B cell (primary cell): ENCODE measurements at regions not wholly inside any gene's neighbourhood (a gene's known extent, or its start where the extent isn't known, plus 50 kb on each side); places are given as distances from the start of the nearest gene placed in this dataset.

Experiments
- EZH2 ChIP-seq: IDR thresholded peaks from 2 replicates; pipeline ENCODE4 v1.6.1; 2012; ENCODE audit warnings: borderline replicate concordance, low read depth, mild to moderate bottlenecking, moderate library complexity, low read length; ENCODE audit not compliant: insufficient read depth, poor library complexity, severe bottlenecking
- TF ChIP-seq, protein P1 (sequence below): fragments of 200-600 bp; IDR thresholded peaks from one replicate; pipeline ENCODE4 v1.8.0; 2022; ENCODE audit warnings: antibody characterized with exemption, mild to moderate bottlenecking

DNA sequence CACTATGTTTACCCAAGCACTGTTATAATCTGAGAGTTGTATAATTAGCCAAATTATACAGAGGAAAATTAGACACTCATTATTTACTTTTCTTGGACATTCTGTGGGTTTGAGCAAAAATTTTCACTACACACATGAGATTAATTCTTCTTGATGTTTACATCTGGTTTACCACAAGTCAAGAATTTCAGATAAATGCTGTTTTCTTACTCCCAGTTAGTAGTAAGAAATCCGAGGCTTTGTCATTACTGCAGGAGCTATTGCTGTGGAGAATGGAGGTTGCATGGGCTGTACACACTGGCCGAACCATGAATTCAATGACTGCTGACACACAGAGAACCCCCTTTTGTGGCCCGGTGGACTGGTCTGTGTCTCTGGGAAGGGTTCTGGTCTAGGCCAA is 207.7 kb upstream of the CFAP20DC start:
- TF ChIP-seq, protein P1, sequence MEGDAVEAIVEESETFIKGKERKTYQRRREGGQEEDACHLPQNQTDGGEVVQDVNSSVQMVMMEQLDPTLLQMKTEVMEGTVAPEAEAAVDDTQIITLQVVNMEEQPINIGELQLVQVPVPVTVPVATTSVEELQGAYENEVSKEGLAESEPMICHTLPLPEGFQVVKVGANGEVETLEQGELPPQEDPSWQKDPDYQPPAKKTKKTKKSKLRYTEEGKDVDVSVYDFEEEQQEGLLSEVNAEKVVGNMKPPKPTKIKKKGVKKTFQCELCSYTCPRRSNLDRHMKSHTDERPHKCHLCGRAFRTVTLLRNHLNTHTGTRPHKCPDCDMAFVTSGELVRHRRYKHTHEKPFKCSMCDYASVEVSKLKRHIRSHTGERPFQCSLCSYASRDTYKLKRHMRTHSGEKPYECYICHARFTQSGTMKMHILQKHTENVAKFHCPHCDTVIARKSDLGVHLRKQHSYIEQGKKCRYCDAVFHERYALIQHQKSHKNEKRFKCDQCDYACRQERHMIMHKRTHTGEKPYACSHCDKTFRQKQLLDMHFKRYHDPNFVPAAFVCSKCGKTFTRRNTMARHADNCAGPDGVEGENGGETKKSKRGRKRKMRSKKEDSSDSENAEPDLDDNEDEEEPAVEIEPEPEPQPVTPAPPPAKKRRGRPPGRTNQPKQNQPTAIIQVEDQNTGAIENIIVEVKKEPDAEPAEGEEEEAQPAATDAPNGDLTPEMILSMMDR = no peak
- no peak for TF ChIP-seq EZH2
